ENCODE measurements at regions not wholly inside any gene's neighbourhood (a gene's known extent, or its start where the extent isn't known, plus 50 kb on each side); places are given as distances from the start of the nearest gene placed in this dataset.

DNA sequence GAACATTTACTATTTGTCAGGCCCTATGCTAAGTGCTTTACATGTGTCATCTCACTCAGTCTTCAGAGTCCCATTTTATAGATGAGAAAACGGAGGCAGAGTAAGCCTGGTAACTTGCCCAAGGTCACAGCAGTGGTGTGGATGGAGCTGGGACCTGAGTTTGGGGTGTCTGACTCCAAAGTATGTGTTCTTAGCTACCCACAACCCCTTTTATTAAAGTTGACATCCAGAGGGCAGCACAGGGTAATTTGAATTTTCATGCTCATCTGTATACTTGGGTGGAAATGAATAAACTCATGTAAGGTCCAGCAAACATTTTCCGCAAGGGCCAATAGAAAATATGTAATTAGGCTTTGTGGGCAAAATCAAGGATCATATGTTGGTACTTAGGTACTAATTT, 93.4 kb upstream of the SLC25A48 start:
- H3K36me3 ChIP-seq: no peaks in the 10 kb centered on the region
- no peaks in the 10 kb centered on the region for H3K4me1 ChIP-seq
- intact Hi-C loops (cut with DNase I; ENCODE audit: low total_unique reads) (no loop called here), in situ Hi-C loops (cut with MboI; ENCODE audit: low pct_ligation_motif_present in 1 of 4, low pct_unique_long_range_greater_than_20kb in 1 of 4, low sequenced_read_pairs in 3 of 4) (no loop called here)
- no peak overlapping the region for H3K4me3 ChIP-seq
- TF ChIP-seq POLR2A (IDR thresholded peaks at IDR 0.05) (no peak), EP300 (IDR thresholded peaks at IDR 0.05; ENCODE audit: low read depth) (no peak), POLR2AphosphoS5 (IDR thresholded peaks at IDR 0.05) (no peak)
- TF ChIP-seq, protein P1, sequence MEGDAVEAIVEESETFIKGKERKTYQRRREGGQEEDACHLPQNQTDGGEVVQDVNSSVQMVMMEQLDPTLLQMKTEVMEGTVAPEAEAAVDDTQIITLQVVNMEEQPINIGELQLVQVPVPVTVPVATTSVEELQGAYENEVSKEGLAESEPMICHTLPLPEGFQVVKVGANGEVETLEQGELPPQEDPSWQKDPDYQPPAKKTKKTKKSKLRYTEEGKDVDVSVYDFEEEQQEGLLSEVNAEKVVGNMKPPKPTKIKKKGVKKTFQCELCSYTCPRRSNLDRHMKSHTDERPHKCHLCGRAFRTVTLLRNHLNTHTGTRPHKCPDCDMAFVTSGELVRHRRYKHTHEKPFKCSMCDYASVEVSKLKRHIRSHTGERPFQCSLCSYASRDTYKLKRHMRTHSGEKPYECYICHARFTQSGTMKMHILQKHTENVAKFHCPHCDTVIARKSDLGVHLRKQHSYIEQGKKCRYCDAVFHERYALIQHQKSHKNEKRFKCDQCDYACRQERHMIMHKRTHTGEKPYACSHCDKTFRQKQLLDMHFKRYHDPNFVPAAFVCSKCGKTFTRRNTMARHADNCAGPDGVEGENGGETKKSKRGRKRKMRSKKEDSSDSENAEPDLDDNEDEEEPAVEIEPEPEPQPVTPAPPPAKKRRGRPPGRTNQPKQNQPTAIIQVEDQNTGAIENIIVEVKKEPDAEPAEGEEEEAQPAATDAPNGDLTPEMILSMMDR (IDR thresholded peaks at IDR 0.05): no peak
- WGBS, 2 donors (ENCODE audit: low coverage in 1 of 2): 71 to 92% methylated on average over 2 of the region's 2 CpGs
- no peak overlapping the region for H3K27ac ChIP-seq
- no peaks in the 10 kb centered on the region for H3K9me3 ChIP-seq
- no peaks in the 10 kb centered on the region for H3K27me3 ChIP-seq
- DNase-seq: no peak

- no peak overlapping the region for H3K4me3 ChIP-seq
- TF ChIP-seq, protein P1 (IDR thresholded peaks at IDR 0.05): no peak
- TF ChIP-seq EP300 (IDR thresholded peaks at IDR 0.05; ENCODE audit: low read depth) (no peak), POLR2A (IDR thresholded peaks at IDR 0.05) (no peak), POLR2AphosphoS5 (IDR thresholded peaks at IDR 0.05) (no peak)
- 30 to 50% methylated on average over 1 to 2 of the region's 2 CpGs for WGBS, 2 donors (ENCODE audit: low coverage in 1 of 2)
- no peaks in the 10 kb centered on the region for H3K4me1 ChIP-seq
- no peaks in the 10 kb centered on the region for H3K9me3 ChIP-seq
- H3K27me3 ChIP-seq: no peaks in the 10 kb centered on the region
- intact Hi-C loops (cut with DNase I; ENCODE audit: low total_unique reads): no loop called here
- DNase-seq: no peak
- no peaks in the 10 kb centered on the region for H3K36me3 ChIP-seq
- H3K27ac ChIP-seq: no peak overlapping the region
- in situ Hi-C loops (cut with MboI; ENCODE audit: low pct_ligation_motif_present in 1 of 4, low pct_unique_long_range_greater_than_20kb in 1 of 4, low sequenced_read_pairs in 3 of 4): no loop called here
Measured at GRCh38 chr5:135740475-135740874, 94.0 kb upstream of the SLC25A48 start.

- in situ Hi-C loops (cut with MboI; ENCODE audit: low pct_ligation_motif_present in 1 of 4, low pct_unique_long_range_greater_than_20kb in 1 of 4, low sequenced_read_pairs in 3 of 4) (no loop called here), intact Hi-C loops (cut with DNase I; ENCODE audit: low total_unique reads) (no loop called here)
- Histone ChIP-seq H3K36me3 (no peaks in the 10 kb centered on the region), H3K27ac (no peak overlapping the region), H3K4me1 (no peaks in the 10 kb centered on the region), H3K9me3 (no peaks in the 10 kb centered on the region), H3K27me3 (no peaks in the 10 kb centered on the region), H3K4me3 (no peak overlapping the region)
- no peak for DNase-seq
- TF ChIP-seq POLR2AphosphoS5 (IDR thresholded peaks at IDR 0.05): no peak
- no peak for TF ChIP-seq POLR2A (IDR thresholded peaks at IDR 0.05)
- TF ChIP-seq EP300 (IDR thresholded peaks at IDR 0.05; ENCODE audit: low read depth): no peak
- TF ChIP-seq, protein P1 (IDR thresholded peaks at IDR 0.05): no peak
- 40% methylated on average over 3 of the region's 3 CpGs; no CpG with 5 or more reads in 1 of the 2 donors for WGBS, 2 donors (ENCODE audit: low coverage in 1 of 2)
Measured at GRCh38 chr5:135739383-135739981, 95.0 kb upstream of the SLC25A48 start.

- Histone ChIP-seq H3K27ac (no peak overlapping the region), H3K4me1 (no peaks in the 10 kb centered on the region), H3K27me3 (no peaks in the 10 kb centered on the region), H3K4me3 (no peak overlapping the region), H3K9me3 (no peaks in the 10 kb centered on the region), H3K36me3 (no peaks in the 10 kb centered on the region)
- intact Hi-C loops (cut with DNase I; ENCODE audit: low total_unique reads): no loop called here
- TF ChIP-seq, protein P1 (IDR thresholded peaks at IDR 0.05): no peak
- TF ChIP-seq POLR2AphosphoS5 (IDR thresholded peaks at IDR 0.05) (no peak), EP300 (IDR thresholded peaks at IDR 0.05; ENCODE audit: low read depth) (no peak), POLR2A (IDR thresholded peaks at IDR 0.05) (no peak)
- in situ Hi-C loops (cut with MboI; ENCODE audit: low pct_ligation_motif_present in 1 of 4, low pct_unique_long_range_greater_than_20kb in 1 of 4, low sequenced_read_pairs in 3 of 4): no loop called here
- DNase-seq: no peak
- 93% methylated on average over 5 of the region's 5 CpGs; no CpG with 5 or more reads in 1 of the 2 donors for WGBS, 2 donors (ENCODE audit: low coverage in 1 of 2)
Measured at GRCh38 chr5:135738564-135738875, 95.9 kb upstream of the SLC25A48 start.
